ENCODE measurements at regions not wholly inside any gene's neighbourhood (a gene's known extent, or its start where the extent isn't known, plus 50 kb on each side); places are given as distances from the start of the nearest gene placed in this dataset.

DNA sequence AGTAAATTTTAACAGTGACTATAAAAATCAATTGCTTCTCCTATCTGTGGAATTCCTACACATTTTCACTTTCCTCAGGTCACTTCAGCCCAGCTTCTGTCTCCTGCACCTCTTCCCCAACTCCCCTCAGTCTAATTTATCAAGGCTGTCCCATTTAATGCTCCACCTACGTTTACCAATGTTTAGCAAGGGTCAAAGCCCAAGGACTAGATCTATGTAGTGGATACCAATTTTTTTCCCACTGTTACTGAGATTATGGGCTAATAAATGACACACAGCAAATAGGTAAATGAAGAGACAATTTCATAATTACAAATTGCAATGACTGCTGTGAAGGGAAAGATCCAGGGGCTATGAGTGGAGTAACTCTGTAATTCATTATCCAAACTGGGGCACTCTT, 211.5 kb upstream of the RPS23 start:
- Histone ChIP-seq H3K4me2 (ENCODE audit: low read length) (no peak overlapping the region), H3K4me3 (ENCODE audit: low read depth, low read length) (no peak overlapping the region), H3K27me3 (ENCODE audit: control insufficient read depth, insufficient read depth, low read length) (no peaks in the 10 kb centered on the region), H3K9ac (no peak overlapping the region), H3K79me2 (no peaks in the 10 kb centered on the region), H2AFZ (no peak overlapping the region), H3K4me1 (no peaks in the 10 kb centered on the region), H3K9me3 (ENCODE audit: control insufficient read depth, low read length) (no peaks in the 10 kb centered on the region), H3K36me3 (ENCODE audit: control insufficient read depth, insufficient read depth, low read length) (no peaks in the 10 kb centered on the region), H3K27ac (no peak overlapping the region)
- no peak for TF ChIP-seq CTCF (IDR thresholded peaks at IDR 0.05)

DNA sequence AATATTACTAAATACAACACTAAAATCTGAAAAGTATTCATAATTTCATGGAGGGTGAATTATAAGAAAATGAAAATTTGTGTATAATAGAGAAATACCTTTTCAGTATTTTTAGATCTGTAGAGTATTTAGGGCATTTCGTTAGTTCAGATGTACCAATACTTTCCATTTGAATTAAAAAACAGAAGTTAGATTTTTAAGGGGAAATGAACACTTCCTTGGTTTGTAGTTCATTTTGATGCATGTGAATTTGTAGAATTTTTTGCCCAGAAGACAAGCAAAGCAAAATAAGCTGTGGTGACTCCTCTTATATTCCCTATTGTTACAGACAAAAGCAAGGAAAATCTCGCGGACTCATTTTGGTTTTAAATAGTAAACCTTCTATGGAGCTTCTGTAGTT, 209.0 kb upstream of the RPS23 start:
- Histone ChIP-seq H3K9me3 (ENCODE audit: control insufficient read depth, low read length) (no peaks in the 10 kb centered on the region), H3K9ac (no peak overlapping the region), H3K27ac (no peak overlapping the region), H3K4me3 (ENCODE audit: low read depth, low read length) (no peak overlapping the region), H3K4me1 (no peaks in the 10 kb centered on the region), H2AFZ (no peak overlapping the region), H3K27me3 (ENCODE audit: control insufficient read depth, insufficient read depth, low read length) (no peaks in the 10 kb centered on the region), H3K4me2 (ENCODE audit: low read length) (no peak overlapping the region), H3K79me2 (no peaks in the 10 kb centered on the region), H3K36me3 (ENCODE audit: control insufficient read depth, insufficient read depth, low read length) (no peaks in the 10 kb centered on the region)
- no peak for TF ChIP-seq CTCF (IDR thresholded peaks at IDR 0.05)

GRCh38 chr5:82480331-82480730, 202.2 kb upstream of the RPS23 start:
- H3K4me3 ChIP-seq (ENCODE audit: low read depth, low read length): no peak overlapping the region
- H3K4me1 ChIP-seq: no peaks in the 10 kb centered on the region
- H3K9me3 ChIP-seq (ENCODE audit: control insufficient read depth, low read length): no peaks in the 10 kb centered on the region
- H3K9ac ChIP-seq: no peak overlapping the region
- no peaks in the 10 kb centered on the region for H3K36me3 ChIP-seq (ENCODE audit: control insufficient read depth, insufficient read depth, low read length)
- TF ChIP-seq CTCF (IDR thresholded peaks at IDR 0.05): no peak
- no peak overlapping the region for H3K4me2 ChIP-seq (ENCODE audit: low read length)
- no peak overlapping the region for H2AFZ ChIP-seq
- no peaks in the 10 kb centered on the region for H3K27me3 ChIP-seq (ENCODE audit: control insufficient read depth, insufficient read depth, low read length)
- no peaks in the 10 kb centered on the region for H3K79me2 ChIP-seq
- H3K27ac ChIP-seq: no peak overlapping the region

DNA sequence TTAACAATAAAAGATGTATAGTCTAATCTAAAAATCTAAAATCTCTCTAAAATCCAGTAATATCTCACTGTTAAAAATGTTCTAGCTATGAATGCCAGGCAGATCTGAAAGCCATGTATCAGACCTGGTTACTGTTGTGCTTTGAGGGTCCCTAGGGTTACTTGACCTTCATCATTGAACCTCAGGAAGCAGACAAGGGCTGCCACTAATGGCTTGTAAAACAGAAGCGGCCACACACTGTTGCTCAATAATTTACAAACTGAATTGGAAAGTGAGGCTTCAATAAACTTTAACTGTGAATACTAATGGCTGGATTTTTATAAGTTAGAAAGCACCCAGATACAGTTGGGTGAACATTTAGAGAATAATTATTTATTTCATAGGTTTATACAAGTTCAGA, 198.0 kb upstream of the RPS23 start:
- no peaks in the 10 kb centered on the region for H3K79me2 ChIP-seq
- TF ChIP-seq CTCF (IDR thresholded peaks at IDR 0.05): no peak
- no peak overlapping the region for H3K9ac ChIP-seq
- H3K4me1 ChIP-seq: no peaks in the 10 kb centered on the region
- H3K9me3 ChIP-seq (ENCODE audit: control insufficient read depth, low read length): no peaks in the 10 kb centered on the region
- no peak overlapping the region for H3K27ac ChIP-seq
- H2AFZ ChIP-seq: no peak overlapping the region
- no peak overlapping the region for H3K4me3 ChIP-seq (ENCODE audit: low read depth, low read length)
- no peaks in the 10 kb centered on the region for H3K27me3 ChIP-seq (ENCODE audit: control insufficient read depth, insufficient read depth, low read length)
- no peaks in the 10 kb centered on the region for H3K36me3 ChIP-seq (ENCODE audit: control insufficient read depth, insufficient read depth, low read length)
- H3K4me2 ChIP-seq (ENCODE audit: low read length): no peak overlapping the region

DNA sequence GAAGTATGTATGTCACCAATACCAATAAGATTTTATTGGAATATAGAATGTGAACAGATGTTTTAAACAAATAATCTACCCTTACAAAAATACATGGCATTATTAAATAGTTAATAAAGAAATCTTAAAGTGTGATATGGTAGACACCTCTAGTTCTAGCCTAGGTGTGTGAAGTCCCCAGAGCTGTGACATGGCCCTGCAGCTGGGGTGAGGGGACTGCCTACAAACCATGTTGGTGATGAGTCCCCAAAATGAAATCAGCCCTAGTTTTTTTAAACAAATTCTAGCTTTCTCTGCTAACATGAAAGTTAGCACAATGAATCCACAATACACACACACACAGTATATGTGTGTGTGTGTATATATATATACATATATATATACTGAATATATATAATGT, 195.1 kb upstream of the RPS23 start:
- Histone ChIP-seq H3K27ac (no peak overlapping the region), H3K79me2 (no peaks in the 10 kb centered on the region), H3K4me3 (ENCODE audit: low read depth, low read length) (no peak overlapping the region), H3K9me3 (ENCODE audit: control insufficient read depth, low read length) (no peaks in the 10 kb centered on the region), H3K36me3 (ENCODE audit: control insufficient read depth, insufficient read depth, low read length) (no peaks in the 10 kb centered on the region), H2AFZ (no peak overlapping the region), H3K4me1 (no peaks in the 10 kb centered on the region), H3K27me3 (ENCODE audit: control insufficient read depth, insufficient read depth, low read length) (no peaks in the 10 kb centered on the region), H3K4me2 (ENCODE audit: low read length) (no peak overlapping the region), H3K9ac (no peak overlapping the region)
- no peak for TF ChIP-seq CTCF (IDR thresholded peaks at IDR 0.05)

Data from parathyroid adenoma (tissue), 2 donors.